GM18507 (cell line): ENCODE measurements at regions not wholly inside any gene's neighbourhood (a gene's known extent, or its start where the extent isn't known, plus 50 kb on each side); places are given as distances from the start of the nearest gene placed in this dataset.
"Not testable (repeated sequence)": the region's sequence is repeated elsewhere in the genome, so short reads cannot be mapped to it uniquely, and the experiment has no call there.

Experiments used
- DNase-seq: peaks from one replicate; pipeline ENCODE4 v3.0.0; 2011; ENCODE audit warnings: low read depth; ENCODE audit not compliant: insufficient read length; ENCODE audit errors: extremely low spot score
- FAIRE-seq: peaks from 2 replicates; lab custom pipeline; 2011; peaks lifted over from hg19 to GRCh38; lab: Jason Lieb, UNC

GRCh38 chr2:8613207-8613999 is 68.5 kb upstream of the ID2 start:
- DNase-seq, FAIRE-seq: not testable (repeated sequence)

- DNase-seq (no peak), FAIRE-seq (no peak)
Observed at GRCh38 chr2:8614646-8615045, 67.2 kb upstream of the ID2 start.

- FAIRE-seq: no peak
Observed at GRCh38 chr2:8615252-8615575, 66.6 kb upstream of the ID2 start.

GRCh38 chr2:8615576-8616281 is 66.1 kb upstream of the ID2 start:
- FAIRE-seq: no peak
- no peak for DNase-seq

More at GRCh38 chr2:8615252-8615575, 66.6 kb upstream of the ID2 start:
- no peak for DNase-seq

- FAIRE-seq: no peak
Observed at GRCh38 chr2:8617048-8617447, 64.8 kb upstream of the ID2 start.

DNA sequence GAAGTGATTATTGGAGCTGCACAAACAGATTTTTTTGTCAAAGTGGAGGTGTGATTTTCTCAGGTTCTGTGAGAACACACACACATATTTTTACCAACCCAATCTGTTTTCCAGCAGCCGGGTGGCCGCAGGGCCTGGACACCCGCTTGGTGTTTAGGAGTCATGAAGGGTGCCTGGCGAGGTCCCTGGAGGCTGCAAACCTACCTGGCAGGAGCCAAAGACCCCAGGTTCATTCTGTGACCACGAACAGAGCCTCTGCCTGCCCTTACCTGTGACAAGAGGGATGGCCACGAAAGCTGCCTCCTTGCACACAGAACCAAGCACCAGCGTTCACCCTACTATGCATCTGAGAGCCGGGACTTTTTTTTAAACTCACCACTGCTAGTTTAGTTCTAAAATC is 64.3 kb upstream of the ID2 start:
- FAIRE-seq: no peak
- no peak for DNase-seq

More at GRCh38 chr2:8617048-8617447, 64.8 kb upstream of the ID2 start:
- no peak for DNase-seq

DNA sequence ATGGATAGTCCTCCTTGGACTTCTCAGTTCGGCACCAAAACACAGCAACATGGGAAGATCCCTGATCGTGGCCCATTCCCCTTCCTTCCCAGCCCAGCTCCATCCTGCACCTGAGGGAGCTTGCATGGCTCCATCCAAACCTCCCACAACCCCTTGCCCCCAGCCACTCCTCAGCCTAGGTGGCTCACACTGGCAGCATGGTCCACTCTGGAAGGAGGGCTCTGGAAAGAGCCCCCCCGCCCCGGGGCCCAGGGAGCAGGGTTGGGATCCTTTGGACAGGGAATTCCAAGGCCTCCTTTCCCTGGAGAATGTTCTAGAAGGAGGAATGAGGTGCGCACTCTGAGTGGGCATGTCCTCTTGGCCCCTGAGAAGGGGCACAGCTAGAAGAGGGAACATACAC is 62.8 kb upstream of the ID2 start:
- DNase-seq (no peak), FAIRE-seq (no peak)

DNA sequence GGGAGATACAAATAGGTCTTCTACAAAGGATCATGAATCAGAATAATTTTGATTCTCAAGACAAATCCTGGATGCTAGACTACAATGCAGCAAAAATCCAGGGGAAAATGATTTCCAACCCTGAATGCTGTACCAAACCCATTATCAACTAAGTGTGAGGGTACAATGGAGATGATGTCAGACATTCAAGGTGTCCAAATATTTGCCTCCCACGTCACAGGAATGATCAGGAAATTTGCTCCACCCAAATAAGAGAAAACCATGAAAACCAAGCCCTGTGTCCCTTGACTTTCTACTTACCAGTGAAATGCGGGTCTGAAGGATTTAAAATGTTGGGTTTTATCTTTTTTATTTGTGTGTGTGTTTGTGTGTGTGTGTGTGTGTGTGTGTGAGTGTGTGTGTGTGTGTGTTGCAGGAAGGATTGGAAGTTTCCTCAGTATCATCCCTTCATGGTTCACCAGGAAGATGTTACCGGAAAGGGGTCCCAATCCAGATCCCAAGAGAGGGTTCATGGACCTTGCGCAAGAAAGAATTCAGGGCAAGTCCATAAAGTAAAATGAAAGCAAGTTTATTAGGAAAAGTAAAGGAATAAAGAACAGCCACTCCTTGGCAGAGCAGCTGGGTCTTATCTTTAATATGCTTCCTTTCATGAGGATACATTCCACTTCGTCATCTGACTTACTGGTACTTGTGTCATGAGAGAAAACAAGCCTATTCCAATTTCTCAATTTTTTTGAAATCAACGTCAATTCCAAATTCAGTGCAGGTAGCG is 61.1 kb upstream of the ID2 start:
- no peak for FAIRE-seq
- DNase-seq: no peak

GRCh38 chr2:8622199-8622911 is 59.5 kb upstream of the ID2 start:
- no peak for DNase-seq
- FAIRE-seq: no peak

- FAIRE-seq: no peak
- DNase-seq: no peak
Observed at GRCh38 chr2:8622924-8623465, 58.9 kb upstream of the ID2 start.

DNA sequence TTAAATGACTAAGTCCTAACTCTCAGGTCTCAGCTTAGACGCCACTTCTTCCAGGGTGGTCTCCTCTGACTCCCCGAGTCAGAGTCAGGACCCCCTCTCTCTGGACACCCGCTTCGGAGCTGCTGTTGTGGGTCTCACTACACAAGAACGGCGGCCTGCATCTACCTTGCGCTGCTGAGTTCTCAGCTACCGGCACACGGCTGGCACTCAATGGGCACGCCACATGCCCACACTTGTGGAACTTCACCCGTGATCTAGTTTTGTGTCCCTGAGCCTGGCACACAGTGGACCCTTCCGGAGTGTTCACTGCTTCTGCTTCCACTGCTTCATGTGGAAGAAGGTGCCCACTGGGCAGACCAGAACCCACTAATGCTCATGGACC is 58.3 kb upstream of the ID2 start:
- no peak for DNase-seq
- no peak for FAIRE-seq

- no peak for FAIRE-seq
Observed at GRCh38 chr2:8623958-8624591, 57.8 kb upstream of the ID2 start.

DNA sequence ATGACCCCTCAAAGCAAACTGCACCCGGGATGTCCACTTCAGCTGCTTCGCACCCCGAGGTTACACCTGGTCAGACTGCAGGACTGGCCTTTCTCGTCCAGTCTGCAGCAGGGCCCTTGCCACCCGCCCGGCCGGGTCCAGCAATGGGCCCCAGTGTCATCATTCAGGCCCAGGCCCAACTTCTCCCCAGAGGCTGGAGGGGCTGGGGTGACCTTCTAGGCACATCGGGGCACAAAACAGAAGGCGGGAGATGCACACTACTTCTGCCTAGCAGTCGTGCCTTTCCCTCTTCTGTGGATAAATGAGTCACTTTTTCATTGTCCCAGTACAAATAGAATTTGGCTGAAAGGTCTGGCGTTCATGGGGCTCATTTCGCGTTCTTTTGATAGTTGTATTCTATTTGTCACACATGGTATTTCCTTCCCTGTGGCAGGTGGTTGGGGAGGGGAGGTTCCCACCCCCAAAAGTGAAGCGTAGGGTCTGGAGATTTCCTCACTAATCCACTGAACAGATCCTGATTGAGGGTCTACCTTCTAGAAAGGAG is 56.9 kb upstream of the ID2 start:
- no peak for FAIRE-seq

More at GRCh38 chr2:8623958-8624591, 57.8 kb upstream of the ID2 start:
- DNase-seq: no peak

DNA sequence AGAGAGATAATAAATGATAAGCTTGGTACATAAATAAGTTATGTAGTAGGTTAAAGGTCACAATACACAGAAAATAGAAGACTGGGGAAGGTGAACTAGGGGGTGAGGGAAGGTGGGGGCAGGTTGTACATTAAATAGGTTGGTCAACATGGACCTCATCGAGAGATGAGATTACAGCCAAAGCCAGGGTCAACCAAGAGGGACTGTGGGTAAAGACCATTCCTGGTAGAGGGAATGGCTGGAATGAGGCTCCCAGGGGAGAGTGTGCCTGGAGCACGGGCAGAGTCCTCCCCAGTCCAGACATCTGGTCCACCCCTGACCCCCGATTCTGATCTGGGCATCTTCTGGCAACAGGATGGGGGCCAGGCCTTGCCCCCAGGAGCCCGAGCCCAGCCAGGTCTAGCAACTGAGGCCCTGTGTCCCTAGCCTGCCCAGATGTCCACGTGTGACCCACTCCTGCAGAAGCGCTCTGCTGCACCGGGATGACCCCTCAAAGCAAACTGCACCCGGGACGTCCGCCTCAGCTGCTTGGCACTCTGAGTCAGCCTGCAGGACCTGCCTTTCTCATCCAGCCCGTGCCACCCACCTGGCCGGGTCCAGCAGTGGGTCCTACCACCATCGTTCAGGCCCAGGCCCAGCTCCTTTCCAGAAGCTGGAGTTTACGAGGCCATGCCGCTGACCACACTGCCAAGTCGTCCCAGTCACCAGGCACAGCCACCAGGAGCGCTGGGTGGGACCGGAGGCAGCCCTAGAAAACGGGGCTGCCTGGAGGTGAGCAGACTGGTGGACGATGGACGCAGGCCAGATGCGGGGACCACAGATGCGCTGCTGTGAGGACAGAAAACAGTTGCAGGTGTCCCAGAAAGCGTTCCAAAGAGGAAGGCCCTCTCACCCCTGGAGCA is 56.2 kb upstream of the ID2 start:
- FAIRE-seq: no peak

More for the DNA sequence above, 56.9 kb upstream of the ID2 start:
- DNase-seq: no peak

DNA sequence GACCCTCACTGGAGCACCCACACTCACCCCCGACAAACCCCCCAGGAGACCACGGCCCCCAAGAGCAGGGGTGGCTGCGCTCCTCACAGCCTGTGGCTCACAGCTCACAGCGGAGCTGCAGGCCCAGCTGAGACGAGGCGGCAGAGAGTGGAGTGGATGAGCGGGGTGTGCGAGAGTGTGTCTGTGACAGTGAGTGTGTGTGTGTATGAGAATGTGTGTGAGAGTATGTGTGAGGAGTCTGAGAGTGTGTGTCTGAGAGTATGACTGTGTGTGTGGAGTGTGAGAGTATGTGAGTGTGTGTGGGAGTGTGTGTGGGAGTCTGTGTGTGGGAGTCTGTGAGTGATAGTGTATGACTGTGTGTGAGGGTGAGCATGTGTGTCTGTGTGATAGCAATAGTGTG is 55.3 kb upstream of the ID2 start:
- no peak for FAIRE-seq
- no peak for DNase-seq

More for the DNA sequence above, 56.2 kb upstream of the ID2 start:
- DNase-seq: no peak

GRCh38 chr2:8627019-8627691 is 54.7 kb upstream of the ID2 start:
- no peak for FAIRE-seq
- DNase-seq: no peak

DNA sequence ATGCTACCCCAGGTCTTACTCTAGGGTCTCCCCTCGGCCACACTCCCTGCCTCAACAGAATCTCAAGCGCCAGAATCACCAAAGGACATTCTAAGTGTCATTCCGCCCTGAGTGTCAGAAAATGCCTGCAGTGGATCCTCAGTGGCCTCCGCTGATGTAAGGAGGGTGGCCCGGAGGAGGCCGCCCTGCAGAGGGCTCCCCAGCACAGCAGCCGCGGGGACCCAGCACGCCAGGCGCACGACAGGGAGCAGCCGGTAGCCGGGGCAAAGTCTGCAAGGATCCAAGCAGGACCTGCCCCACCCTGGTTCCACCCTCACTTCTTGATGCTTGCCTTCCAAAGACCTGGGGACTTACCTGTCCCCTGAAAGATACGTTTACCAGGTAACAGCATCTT is 54.2 kb upstream of the ID2 start:
- no peak for FAIRE-seq
- no peak for DNase-seq
